T-helper 22 cell (primary cell): ENCODE measurements at regions not wholly inside any gene's neighbourhood (a gene's known extent, or its start where the extent isn't known, plus 50 kb on each side); places are given as distances from the start of the nearest gene placed in this dataset.

Experiments
- DNase-seq: peaks from one replicate; pipeline ENCODE4 v3.0.0-alpha.2; 2020; ENCODE audit warnings: low read depth

- DNase-seq: no peak
These were observed 240.1 kb upstream of the PPP1R2C start for GRCh38 chrX:43018031-43018430.

DNA sequence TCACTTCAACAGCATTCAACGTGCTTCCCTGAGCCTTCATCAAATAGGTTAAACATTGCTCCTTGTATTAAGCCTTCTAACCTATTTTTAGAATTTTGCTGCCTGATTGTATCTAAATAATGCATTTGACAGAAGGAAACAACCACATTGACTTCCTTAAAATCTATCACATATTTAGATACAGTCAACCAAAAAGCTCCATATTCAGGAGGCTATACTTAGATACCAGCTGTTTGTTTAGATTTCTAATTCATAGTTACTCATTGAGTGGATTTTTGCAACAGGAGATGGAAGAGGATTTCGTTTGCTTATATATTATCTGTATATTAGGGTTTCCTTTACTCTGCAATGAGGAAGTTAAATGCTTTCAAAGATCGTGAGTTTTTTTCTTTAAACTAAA lies 241.1 kb upstream of the PPP1R2C start:
- DNase-seq: no peak

- DNase-seq: no peak
These were observed 247.9 kb upstream of the PPP1R2C start for GRCh38 chrX:43025806-43026315.

- no peak for DNase-seq
These were observed 286.1 kb upstream of the PPP1R2C start for GRCh38 chrX:43064096-43064495.

DNA sequence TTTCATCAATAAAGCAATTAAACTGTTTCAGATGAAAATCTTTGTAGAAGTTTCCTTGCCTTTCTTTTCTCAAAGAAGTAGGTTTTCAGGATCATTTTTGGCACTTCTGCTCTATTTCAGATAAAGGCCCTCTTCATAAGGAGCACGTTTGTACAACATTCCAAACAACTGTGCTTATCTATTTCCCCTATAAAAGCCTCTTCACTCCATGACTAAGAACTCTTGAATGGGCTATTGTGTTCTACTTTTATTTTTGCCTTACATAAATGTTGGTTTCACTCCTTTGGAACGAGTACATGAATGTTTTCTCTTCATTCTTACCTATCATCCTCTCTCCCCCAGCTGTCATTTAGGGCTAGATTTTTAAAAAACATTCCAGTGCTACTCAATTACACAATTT lies 288.0 kb upstream of the PPP1R2C start:
- no peak for DNase-seq

DNA sequence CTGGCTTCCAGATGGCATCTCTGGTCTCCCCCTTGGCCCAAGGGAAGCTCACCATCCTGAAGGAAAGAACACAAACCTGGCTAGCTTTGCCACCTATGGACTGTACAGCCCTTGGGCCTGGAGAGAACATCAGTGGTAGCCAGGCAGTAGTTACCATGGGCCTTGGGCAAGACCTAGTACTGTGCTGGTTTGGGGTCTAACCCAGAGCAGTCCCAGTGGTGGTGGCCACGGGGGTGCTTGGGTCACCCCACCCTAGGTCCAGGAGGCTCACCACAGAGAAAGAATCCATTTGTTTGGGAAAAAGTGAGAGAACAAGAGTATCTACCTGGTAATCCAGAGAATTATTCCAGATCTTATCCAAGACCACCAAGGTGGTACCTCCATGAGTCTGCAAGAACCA lies 290.7 kb upstream of the PPP1R2C start:
- no peak for DNase-seq

DNA sequence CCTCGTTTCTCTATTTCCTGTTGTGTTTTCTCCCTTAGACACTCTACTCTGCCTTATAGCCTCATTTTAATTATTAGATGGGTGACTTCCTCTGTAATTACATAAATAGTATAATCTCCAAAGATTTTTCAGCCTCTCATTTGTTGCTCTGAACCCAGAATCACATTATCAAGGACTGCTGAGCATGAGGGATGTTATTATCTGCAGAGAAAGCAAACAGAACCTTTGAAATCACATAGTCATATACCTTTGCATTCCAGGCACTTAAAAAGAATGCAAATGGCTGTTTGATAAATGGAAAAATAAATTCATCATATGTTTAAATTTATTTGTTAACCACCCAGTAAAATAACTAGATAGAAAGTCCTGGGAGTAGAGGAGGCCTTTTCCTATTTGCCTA lies 305.1 kb upstream of the PPP1R2C start:
- no peak for DNase-seq

DNA sequence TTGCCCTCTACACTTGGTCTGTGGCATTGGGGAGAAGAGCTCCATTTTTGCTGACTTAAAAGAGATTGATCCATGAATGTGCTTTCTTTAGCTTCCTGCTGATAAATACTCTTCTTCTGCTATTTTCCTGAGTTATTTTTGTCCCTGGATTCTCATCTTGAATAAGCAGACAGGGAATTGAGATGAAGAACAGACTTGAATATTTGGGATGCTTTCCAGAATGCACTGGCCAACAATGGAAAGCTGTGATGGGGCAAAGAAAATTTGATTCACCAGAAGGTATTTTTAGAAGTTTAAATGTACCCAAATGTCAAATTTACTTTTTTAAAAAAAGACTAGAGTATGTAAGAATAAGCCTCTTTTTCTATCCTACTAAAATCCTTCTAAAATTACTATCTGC lies 309.9 kb upstream of the PPP1R2C start:
- DNase-seq: no peak

GRCh38 chrX:43096830-43097229 lies 318.9 kb upstream of the PPP1R2C start:
- no peak for DNase-seq

DNA sequence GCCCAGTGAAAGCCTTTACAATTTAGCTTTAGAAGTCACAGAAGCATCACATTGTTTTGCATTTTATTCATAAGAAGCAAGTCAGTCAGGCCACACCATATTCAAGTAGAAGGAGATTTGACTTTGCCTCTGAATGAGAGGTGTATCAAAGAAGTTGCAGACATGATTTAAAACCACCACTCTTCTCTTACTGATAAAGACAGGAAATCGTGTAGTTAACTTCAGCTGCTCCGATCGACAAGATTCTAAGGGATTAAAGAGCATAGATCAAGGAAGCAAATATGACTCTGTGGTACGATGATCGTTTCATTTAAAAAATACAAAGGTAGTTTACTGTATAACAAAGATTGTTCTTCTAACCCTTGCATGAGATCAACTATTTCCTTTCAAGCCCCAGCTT lies 328.0 kb upstream of the PPP1R2C start:
- no peak for DNase-seq

- DNase-seq: no peak
These were observed 330.9 kb upstream of the PPP1R2C start for GRCh38 chrX:43108828-43109227.

DNA sequence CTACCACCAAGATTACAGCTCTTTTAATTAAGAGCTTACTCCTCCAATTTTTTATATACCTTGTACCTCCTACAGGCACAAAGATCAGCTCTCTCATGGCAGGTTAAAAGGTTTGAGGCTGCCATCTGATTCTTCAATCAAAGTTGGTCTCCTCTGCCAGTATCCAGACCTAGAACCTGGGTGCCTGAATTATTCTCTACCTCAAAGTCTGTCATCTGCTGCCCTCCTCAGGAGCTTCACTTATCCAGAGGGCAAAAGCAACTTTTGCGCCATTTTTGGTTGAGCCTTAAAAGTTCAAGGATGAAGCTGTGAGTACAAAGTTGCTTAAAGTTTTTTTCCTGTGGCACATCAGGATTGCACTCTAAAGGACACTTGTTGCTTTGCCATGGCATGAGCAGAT lies 343.7 kb upstream of the PPP1R2C start:
- DNase-seq: no peak

DNA sequence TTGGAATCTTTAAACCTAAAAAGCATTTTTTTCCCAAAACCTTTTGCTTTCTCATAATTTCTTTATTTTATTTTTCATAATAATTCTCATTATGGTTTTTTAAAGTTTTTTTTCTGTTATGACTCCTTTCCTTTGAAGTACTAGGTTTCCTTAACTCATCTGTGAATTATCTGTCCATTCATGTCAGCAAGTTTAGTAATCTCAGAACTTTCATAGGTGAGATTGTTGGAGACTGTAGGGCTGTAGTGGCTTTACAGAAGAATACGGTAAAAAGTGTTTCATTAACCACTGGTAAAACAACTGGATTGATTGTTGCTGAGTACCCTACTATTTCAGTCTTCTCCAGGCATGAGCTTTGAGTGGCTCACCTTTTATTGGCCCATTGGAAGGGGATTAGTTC lies 361.7 kb upstream of the PPP1R2C start:
- no peak for DNase-seq

DNA sequence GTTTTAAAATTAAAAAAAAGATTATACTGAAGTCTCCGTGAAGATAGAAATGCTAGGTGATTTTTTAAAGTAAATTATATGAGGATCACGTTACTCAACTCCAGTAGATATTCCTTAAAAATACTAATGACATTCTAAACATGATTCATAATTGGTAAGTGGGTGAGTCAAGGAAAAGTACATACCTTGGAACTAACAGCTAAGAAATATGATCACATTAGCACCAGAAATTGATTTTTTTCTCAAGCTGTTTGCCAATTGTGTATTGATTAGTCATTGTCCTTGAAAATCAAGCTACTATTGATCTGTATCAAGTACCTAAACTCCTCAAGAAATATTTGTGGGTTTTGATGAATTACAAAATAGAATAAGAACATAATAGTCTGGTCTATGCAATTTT lies 362.6 kb upstream of the PPP1R2C start:
- DNase-seq: no peak

DNA sequence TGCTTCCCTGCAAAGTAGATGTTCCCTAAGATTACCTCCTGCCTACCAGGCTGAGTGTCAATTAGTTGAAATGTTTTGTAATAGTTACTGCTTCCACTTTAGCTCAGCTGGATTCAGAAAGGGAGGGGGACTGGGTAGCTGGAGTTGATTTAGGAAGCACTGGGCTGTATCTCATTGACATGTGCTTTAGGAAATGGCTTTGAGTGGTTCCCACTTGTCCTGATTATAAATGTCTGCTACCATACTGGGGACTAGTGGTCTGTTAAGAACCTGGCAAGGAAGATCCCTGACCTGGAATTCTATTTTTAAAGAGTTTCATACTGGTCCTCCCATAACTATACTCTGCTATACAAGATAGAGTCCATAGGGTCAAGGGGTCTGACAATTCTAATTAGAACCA lies 363.9 kb upstream of the PPP1R2C start:
- DNase-seq: no peak

GRCh38 chrX:43148305-43148704 lies 370.3 kb upstream of the PPP1R2C start:
- no peak for DNase-seq

GRCh38 chrX:43165343-43165920 lies 387.5 kb upstream of the PPP1R2C start:
- no peak for DNase-seq

DNA sequence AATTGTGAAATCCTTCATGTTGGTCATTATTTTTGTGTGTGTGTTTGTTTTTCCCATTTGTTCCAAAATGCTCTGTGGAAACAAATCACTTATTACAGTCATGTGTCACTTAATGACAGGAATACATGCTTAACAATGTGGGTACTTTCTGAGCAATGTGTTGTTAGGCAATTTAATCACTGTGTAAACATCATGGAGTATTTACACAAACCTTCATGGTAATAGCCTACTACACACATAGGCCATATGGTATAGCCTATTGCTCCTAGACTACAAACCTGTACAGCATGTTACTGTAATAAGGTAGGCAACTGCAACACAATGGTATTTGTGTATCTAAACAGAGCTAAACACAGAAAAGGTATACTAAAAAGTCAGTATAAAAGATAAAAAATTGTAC lies 388.9 kb upstream of the PPP1R2C start:
- no peak for DNase-seq

GRCh38 chrX:43175434-43175833 lies 397.5 kb upstream of the PPP1R2C start:
- no peak for DNase-seq

GRCh38 chrX:43176686-43177085 lies 398.7 kb upstream of the PPP1R2C start:
- DNase-seq: no peak

DNA sequence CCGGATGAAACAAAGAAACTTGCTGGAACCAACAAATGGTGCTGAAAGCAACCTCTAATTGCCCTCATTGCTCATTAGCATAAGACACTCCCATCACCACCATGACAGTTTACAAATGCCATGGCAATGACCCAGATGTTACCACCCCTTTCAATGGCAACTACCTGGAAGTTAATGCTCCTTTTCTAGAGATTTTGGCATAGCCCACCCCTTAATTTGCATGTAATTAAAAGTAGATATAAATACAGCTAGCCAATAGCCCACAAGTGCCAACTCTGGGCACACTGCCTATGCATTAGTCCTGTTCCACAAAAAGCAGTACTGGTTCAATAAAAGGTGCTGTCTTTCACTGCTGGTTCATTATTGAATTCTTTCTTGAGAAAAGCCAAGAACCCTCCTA lies 410.3 kb upstream of the PPP1R2C start:
- DNase-seq: no peak

DNA sequence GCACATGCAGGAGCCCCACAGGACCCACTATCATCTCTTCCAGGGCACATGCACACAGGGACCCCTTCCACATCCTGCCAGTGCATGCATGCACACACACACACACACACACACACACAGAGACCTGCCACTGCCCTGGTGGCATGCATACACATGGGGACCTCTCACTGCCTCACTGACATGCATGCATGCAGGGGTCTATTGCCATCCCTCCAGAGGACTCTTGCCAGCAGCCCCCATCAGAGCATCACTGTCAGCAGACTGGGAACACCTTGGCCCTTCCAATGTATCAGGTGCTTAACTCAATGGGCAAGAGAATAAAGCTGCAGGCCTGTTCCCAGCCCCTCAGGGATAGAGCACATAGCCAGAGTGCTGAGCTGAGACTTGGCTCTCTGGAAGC lies 433.6 kb upstream of the PPP1R2C start:
- no peak for DNase-seq

- DNase-seq: no peak
These were observed 437.9 kb upstream of the MAOA start for GRCh38 chrX:43218198-43218597.

GRCh38 chrX:43224496-43224895 lies 431.6 kb upstream of the MAOA start:
- DNase-seq: no peak
